ENCODE measurements at regions not wholly inside any gene's neighbourhood (a gene's known extent, or its start where the extent isn't known, plus 50 kb on each side); places are given as distances from the start of the nearest gene placed in this dataset.

- no peak for TF ChIP-seq CTCF (IDR thresholded peaks at IDR 0.05 in 2 of 3, conservative IDR thresholded peaks at IDR 0.05 in 1 of 3; ENCODE audit: control insufficient read depth in 2 of 3, extremely low read depth in 1 of 3, insufficient read depth in 1 of 3, low read depth in 3 of 3, low read length in 3 of 3)
- no peak for TF ChIP-seq CHD4 (IDR thresholded peaks at IDR 0.05)
- no peak for TF ChIP-seq TARDBP (IDR thresholded peaks at IDR 0.05; ENCODE audit: borderline replicate concordance)
- no peak for TF ChIP-seq POLR2AphosphoS5 (IDR thresholded peaks at IDR 0.05; ENCODE audit: low read length)
- TF ChIP-seq ESRRA (IDR thresholded peaks at IDR 0.05; ENCODE audit: low read length), result no peak
- TF ChIP-seq SMARCA5 (IDR thresholded peaks at IDR 0.05), result no peak
Measured at GRCh38 chr3:103787164-103787871, 1352.5 kb downstream of the ZPLD1 start.
